ENCODE measurements at regions not wholly inside any gene's neighbourhood (a gene's known extent, or its start where the extent isn't known, plus 50 kb on each side); places are given as distances from the start of the nearest gene placed in this dataset.

DNA sequence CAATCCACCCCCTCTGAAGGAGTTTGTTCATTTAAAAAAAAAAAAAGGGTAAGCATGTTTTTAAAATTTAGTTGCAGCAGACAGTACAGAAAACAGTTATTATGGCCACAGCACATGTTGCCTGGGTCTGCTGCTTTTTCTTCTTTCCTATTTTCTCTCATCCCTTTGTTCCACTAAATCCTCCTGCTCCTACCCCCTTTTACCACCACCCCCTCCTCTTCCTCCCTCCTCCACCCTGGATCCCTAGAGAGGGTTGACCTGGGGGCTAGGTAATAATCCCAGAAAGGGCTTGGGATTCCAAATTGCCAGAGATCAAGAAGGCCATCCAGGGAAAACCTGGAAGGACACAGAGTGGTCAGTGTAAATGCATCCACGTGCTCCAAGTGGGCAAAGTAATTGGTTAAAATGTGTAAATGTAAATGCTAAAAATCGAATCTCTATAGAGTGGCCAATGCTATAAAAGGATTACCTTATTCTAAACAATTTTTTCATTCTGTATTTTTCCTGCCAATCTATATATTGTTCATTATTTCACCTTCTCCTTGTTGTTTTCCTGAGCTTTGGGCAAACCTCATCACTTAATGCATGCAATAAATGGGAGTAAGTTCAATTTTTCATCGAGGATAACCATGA, 89.0 kb upstream of the PIK3CG start:
- DNase-seq: no peak

DNA sequence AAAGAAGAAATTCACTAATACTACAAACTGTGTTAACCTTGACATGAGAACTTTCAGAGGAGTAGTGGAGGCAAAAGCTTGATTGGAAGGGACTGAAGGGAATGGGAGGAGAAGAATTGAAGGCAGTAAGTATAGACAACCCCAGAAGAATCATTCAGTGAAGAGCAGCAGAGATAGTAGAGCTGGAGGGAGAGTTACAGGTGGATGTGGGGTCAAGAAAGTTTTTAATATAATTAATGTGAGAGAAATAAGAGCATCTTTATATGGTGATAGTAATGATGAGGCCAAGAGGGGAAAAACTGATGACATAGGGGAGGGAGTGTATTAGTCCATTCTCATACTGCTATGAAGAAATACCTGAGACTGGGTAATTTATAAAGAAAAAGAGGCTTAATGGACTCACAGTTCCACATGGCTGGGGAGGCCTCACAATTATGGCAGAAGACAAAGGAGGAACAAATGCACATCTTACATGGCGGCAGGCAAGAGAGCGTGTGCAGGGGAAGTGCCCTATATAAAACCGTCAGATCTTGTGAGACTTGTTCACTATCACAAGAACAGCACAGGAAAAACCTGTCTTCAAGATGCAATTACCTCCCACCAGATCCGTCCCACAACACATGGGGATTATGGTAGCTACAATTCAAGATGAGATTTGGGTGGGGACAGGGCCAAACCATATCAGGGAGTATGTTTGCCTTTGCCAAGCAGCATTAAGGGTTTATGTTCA, 88.3 kb upstream of the PIK3CG start:
- DNase-seq: no peak

DNA sequence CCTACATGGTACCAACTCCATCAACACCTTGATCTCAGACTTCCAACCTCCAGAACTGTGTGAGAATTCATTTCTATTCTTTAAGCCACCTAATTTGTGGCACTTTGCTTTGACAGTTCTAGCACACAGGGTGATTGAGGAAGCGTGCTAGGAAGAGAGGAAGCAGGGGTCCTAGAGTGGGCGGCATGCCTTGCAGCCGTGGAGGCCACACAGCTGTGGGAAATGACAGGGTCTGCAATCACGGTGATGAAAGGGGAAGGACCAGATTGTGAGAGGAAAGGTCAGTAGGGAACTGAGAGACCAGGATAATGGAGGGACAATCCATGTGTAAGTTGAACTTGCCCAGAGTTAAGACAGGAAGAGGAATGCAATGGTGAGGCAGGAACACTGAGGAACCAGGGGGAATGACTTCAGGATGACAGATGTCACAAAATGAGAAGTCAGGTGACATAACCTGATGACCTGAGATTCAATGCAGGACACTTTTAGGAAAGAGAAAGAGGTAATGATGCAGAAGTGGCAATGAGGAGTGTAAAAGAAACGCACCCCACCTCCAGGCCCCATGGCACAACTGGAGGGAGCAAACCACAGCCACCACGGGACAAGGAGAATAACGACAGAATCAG, 87.3 kb upstream of the PIK3CG start:
- DNase-seq: no peak

DNA sequence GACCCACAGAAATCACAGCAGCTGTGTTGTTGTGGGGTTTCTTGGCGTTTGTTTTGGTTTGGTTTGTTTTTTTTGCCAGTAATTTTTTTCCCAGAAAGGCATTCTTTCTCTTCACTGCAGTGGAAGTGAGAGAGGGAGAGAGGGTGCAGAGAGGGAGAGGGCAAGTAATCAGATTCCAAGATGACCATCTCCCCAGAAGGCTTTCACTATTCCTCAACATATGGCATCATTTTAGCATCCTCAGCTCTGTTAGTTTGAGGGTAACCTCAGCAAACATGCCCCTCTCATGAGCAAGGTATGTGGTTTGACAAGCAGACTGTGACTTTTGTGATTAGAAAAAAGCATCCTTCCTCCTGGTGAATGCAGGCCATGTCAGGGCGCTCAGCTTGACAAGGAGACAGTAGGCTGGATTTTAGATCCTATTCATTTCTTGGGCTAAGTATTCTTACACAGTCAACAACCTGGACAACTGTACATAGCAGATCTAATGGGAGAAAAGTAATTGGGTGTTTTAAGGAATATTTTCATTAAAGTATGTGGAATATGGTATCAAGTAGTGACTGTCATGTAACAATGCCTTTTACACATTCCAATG, 86.3 kb upstream of the PIK3CG start:
- no peak for DNase-seq

DNA sequence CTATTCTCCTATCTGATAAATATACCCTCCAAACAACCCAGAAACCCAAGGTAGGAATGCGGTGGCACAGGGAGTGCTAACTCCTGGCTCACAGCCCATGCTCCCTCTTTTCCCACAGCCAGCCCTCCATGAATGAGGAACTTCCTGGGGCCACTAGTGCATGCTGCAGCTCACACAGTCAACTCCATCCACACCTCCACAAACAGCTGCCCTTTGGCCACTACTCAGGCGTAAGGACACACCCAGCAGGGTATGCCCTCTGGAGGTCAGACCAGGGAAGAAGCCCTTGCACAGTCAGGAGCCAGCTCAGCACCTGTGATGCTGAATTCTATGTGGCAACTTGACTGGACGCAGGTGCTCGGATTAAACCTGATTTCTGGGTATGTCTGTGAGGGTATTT, 85.2 kb upstream of the PIK3CG start:
- no peak for DNase-seq

DNA sequence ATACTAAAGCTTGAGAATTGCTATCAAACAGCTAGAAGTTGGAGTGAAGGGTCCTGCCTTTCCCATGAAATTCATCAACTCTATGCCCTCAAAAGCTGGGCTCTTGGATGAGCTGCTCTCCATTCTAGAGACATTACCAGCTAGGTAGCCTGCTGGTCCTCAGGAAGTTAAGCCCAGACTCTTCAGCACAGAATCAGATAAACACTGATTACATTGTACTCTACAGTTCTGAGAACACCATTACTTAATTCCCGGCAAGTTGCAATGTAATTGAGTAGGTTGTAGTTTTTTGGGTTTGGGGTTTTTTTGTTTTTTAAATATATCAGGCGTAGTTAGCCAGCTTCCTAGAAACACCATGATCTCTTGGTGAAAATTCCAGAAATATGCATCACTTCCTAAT, 84.1 kb upstream of the PIK3CG start:
- no peak for DNase-seq

DNA sequence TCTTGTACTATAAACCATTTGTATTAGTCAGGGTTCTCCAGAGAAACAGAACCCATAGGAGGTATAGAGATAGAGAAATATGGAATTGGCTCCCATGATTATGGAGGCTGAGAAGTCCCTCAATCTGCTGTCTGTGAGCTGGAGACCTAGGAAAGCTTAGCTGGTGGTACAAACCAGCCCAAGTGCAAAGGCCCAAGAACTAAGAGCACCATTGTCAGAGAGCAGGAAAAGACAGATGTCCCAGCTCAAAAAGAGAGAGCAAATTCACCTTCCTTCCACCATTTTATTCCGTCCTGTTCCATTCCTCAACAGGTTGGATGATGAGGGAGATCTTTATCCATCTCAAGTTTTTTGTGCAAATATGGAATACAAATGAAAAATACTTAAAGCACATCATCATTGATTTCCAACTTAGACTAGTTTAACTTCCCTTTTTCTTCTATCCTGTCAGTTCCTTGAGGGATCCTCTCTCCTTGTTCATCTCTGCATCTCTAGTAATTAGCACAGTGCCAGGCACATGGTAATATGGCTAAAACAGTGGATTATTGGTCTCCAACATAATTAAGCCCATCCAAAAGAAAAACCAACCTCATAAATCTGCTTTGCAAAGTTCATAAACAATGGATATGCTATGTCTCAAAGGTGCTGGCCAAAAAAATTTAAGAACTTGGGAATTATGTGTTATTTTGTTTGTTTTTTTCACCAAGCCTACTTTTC, 83.1 kb upstream of the PIK3CG start:
- DNase-seq: no peak

DNA sequence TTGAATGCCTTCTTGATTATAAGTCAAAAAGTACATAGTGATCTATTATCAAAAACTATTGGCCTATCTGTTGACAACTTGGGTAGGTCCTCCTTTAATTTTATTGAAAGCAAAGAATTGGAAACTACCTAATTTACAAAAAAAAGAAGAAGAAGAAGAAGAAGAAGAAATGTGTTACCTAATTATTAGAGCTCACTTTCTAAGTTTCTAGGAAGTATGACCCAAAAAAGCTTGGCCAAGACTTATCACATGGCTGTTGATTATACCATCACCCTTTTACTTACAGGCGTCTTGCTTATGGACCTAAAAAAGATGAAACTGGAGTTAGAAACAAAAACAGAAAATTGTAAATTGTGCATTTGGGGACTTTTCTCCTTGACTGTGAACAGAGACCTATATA, 81.8 kb upstream of the PIK3CG start:
- DNase-seq: no peak

DNA sequence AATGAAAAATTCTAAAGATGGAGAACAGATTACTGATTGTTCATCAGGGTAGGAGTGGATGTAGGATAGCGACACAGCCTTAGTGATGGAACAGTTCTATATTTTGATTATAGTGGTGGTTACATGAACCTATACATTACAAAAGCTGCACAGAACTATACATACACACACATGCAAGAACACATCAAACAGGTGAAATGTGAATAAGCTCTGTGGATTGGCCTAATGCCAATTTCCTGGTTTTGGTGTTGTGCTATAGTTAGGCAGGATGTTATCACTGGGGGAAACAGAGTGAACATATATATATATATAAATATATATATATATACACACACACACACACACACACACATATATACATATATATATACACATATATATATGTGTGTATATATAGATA, 76.4 kb upstream of the PIK3CG start:
- DNase-seq: no peak

DNA sequence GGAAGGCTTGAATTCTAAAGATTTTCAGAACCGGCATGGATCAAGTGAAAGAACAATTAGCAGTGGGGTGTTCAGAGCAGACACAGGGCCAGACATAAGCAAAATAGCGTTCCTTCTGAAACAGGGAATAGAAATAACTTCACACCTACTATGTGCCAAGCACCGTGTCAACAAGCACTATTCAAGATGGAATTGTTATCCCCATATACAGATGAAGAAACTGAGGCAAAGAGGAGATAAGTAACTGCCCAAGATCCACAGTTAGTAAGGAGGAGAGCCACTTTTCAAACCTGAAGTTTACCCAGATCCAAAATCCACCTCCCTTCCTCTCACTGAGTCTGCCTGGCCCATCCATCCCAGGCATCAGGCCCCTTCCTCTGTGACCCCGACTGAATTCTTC, 73.6 kb upstream of the PIK3CG start:
- DNase-seq: no peak

DNA sequence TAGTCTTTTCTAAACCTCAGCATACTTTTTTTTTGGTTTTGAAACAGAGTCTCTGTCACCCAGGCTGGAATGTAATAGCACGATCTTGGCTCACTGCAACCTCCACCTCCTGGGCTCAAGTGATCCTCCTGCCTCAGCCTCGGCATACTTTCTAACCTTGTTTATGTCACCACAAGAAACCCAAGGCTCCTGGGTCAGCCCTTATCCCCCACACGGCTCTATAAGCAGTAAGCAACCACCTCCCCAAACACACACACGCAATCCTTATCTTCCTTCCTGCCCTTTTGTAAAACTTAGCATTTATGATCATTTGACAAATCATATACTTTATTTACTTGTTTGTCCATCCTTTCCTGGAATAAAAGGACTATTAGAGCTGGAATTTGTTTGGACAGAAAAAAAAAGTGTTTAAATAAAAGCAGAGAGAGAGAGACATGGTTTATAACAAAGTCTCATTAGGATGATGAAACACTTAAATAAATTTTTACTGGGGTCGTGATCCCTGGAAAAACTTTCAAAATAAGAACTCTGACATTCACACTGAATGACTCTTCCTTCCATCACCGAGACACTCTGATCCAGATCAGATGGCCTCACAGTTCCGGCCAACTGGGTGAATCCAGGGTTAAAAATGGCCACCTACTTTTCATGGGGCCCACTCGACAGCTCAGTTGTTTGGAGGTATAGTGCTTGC, 72.7 kb upstream of the PIK3CG start:
- no peak for DNase-seq

DNA sequence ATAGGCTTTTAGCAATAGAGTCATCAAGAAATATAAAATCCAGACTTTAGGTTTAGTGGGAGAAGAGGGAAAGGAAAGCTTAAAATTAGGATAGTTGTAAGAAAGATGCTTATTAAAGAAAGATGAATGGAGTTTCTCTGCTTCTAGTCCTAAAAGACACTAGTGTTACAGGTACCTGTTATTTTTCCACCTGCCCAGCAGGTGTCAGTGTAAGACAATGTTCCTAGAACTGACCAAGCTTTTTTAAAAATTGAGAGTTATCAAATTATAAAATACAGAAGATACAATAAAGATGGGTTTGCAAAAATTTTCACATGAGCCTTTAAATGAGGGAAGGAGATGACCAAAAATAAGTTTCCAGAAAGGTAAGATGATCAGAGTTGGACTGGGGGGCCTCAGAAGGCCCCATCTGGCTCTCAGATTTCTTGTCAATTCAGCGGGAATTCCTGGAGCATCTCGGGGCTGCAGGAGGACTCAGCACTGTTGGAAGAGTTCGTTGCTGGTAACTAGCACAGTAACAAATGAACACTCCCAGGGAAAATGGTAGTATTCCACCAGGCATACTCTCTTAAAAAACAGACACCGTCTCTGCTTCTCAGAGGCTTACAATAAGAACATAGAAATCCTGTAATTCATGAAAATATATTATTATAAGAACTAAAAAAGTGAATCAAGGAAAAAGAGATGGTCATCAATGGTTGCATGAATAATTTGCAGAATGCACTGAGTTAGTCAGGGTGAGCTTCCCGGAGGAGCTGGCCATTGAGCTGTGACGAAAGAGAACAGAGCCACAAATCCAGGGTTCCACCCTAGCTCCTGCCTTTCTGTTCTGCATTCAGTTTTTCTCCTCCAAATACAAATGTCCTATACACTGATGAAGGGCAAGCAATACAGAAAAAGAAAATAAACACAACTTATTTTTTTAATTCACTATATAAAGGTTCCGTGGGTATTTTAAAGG, 71.8 kb upstream of the PIK3CG start:
- peak in 1 of 2 donors; percentile 2 for DNase-seq

DNA sequence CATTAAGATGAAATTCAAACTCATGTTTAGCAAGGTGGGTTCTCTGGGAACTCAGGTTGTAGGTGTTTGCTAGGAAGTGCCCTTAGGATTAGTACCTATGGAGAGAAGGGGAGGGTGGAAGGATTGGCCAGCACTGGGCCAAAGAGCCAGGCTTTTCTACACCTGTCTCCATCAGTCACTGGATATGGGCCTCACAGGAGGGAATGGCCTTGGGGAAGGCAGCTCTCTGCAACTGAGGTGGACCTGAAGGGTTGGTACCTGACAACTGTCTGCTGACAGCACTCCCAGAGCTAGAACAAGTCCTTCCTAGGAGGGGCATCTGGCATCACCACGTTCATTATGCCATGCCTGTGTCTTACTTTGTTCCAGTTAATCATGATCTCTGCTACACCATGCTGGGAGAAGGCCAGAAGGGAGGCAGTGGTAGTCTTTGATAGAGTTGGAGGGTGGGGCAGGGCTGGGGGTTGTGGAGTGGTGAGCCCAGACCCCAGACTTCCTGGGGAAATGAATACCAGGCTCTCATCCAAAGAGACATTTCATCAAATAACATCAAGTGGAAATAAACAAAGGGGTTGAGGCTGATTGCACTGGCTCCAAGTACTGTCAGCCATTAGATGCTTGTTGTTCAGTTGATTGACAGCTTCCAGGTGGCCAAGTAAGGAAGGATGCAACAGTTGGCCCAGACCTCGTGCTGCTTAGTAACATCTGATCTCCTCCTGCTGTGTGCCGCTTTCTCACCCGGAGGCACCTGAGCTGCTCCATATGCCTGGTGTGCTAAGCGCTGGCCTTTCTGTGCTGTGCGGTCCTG, 70.6 kb upstream of the PIK3CG start:
- DNase-seq: no peak

DNA sequence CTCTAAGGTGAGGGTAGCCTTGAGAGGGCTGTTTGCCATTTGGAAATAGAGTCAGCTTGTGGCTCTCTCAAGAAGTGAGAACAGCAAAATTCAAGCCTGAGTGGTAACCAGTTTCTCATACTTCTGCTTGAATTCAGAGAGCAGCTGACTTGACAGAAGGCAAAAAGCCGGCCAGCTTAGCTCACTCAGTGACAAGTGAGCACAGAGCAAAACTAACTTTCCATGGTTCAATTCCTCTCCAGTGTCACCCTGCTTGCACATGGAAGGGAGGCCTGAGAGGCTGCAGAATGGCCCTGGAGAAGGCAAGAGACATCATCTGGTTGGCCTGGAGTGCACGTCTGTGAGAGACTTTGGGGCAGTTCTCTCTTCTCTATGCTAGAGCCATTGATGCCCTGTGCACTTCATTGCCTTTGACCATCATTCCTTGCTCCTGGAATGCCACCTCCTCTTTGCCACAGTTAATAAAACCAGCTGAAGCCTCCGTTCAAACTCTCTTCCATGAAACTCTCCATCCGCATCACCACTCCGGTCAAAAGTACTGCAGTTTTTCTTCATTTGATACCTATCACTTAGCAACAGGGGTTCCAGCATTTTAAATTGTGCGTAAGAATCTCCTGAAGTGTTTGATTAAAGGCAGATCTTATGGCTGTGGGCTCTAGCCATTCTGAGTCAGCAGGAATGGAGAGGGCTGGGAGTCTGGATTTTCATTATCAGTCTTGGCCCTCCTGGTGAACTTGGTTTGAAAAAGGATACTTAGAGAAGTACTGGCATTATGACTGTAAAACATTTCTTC, 69.8 kb upstream of the PIK3CG start:
- no peak for DNase-seq

DNA sequence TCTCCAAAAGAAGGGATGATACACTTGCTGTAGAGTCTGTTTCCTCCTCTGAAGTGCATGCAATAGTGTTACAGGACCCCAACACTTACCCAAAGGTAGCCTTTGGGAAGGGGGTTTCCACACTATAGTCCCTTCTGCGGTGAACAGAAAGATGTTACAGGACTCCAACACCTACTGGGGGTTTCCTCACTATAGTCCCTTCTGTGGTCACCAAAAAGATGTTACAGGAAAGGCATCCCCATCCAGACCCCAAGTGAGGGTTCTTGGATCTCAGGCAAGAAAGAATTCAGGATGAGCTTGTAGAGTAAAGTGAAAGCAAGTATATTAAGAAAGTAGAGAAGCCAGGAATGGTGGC, 69.2 kb upstream of the PIK3CG start:
- DNase-seq: no peak

DNA sequence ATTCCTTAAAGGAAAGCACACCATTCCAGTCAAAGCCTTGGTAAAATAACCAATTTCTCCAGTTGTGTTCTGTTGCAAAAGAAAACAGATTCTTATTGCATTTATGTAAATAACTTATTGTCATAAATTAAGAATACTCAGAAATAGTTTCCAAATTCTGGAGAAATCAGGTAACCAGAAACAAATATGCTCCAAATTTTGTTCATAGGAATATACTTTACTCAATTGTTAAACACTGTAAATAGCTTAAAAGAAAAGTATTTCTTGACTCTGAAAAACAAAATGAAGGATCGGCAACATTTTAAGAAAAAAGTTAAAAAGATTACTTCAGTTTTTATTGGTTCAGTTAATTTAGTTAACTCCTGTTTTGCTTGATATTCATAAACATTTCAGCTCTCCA, 67.1 kb upstream of the PIK3CG start:
- DNase-seq: no peak

DNA sequence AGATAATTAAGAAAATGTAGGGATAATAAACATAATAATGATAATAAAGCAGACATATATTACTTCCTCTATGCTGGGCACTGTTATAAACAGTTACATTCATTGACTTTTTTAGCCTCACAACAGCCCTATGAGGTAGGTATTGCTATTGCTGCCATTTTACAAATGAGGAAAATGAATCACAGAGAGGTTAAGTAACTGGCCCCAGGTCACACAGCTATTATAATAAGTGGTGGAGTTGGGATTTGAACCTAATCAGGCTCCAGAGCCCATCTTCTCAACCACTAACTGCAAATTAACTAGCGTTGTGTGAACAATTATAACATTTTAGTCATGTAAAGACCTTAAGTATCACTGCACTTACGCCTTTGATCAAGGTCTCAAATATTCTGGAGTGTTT, 62.5 kb upstream of the PIK3CG start:
- DNase-seq: no peak

DNA sequence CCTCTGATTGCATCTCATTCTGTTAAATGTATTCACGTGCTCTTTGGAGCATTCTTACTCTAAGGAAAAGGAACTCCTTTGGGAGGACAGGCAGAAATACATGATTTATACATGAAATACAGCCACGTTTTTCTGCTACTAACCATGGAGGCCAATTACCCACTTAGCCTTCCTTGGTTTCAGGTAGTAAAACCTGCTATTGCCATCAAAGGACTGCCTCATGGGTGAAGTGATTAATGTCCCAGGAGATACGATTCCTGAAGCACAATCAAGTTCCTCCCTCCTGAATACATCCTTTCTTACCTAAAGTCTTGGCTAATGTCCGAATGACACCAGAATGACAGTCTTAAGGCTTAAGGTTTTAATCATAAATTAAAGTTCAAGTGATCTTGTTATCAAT, 58.5 kb upstream of the PIK3CG start:
- DNase-seq: no peak

DNA sequence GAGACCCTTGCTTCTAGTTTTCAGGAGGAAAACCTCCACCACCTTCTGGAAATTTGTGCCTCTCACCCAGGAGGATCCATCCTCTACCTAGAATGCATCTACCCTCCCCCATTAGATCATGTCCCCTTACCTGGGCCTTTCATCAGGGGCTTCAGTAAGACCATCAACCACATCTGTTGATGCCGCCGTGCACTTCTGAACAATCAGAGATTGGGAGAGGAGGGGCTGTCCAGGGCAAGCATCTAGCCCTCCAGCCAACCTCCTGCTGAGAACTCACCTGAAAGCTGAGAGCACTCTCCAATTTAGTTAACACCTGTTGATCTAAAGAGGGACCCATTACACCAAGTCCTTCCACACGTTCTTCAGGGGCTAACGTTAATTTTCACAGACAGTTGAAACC, 57.6 kb upstream of the PIK3CG start:
- DNase-seq: no peak

Data from right lung (tissue), 2 donors.